ENCODE measurements at regions not wholly inside any gene's neighbourhood (a gene's known extent, or its start where the extent isn't known, plus 50 kb on each side); places are given as distances from the start of the nearest gene placed in this dataset.

GRCh38 chr18:44231936-44232335 is 448.8 kb upstream of the SETBP1 start:
- TF ChIP-seq CTCF (IDR thresholded peaks at IDR 0.05): no peak
- no peak for TF ChIP-seq ZFX (IDR thresholded peaks at IDR 0.05; ENCODE audit: borderline replicate concordance)
